Ishikawa (cell line): ENCODE measurements at regions not wholly inside any gene's neighbourhood (a gene's known extent, or its start where the extent isn't known, plus 50 kb on each side); places are given as distances from the start of the nearest gene placed in this dataset.

Experiments used
- CEBPB ChIP-seq: IDR thresholded peaks from 2 replicates; pipeline ENCODE4 v1.6.1; 2012
- CREB1 ChIP-seq: IDR thresholded peaks from 2 replicates; pipeline ENCODE4 v1.6.1; 2012; ENCODE audit warnings: low read depth
- EGR1 ChIP-seq: IDR thresholded peaks from 2 replicates; pipeline ENCODE4 v1.6.1; 2012
- EP300 ChIP-seq: IDR thresholded peaks from 2 replicates; pipeline ENCODE4 v1.6.1; 2012; ENCODE audit warnings: borderline replicate concordance
- FOXM1 ChIP-seq: IDR thresholded peaks from 2 replicates; pipeline ENCODE4 v1.6.1; 2012; ENCODE audit warnings: low read depth, borderline replicate concordance
- MAX ChIP-seq: IDR thresholded peaks from 2 replicates; pipeline ENCODE4 v1.6.1; 2012
- NFIC ChIP-seq: IDR thresholded peaks from 2 replicates; pipeline ENCODE4 v1.6.1; 2012
- RAD21 ChIP-seq: IDR thresholded peaks from 2 replicates; pipeline ENCODE4 v1.6.1; 2012; ENCODE audit warnings: low read depth
- REST ChIP-seq: IDR thresholded peaks from 2 replicates; pipeline ENCODE4 v1.6.1; 2012; ENCODE audit warnings: low read depth, mild to moderate bottlenecking
- TAF1 ChIP-seq: IDR thresholded peaks from 2 replicates; pipeline ENCODE4 v1.6.1; 2012; ENCODE audit warnings: low read depth, mild to moderate bottlenecking
- TCF12 ChIP-seq: IDR thresholded peaks from 2 replicates; pipeline ENCODE4 v1.6.1; 2012; ENCODE audit warnings: low read depth
- TEAD4 ChIP-seq: IDR thresholded peaks from 2 replicates; pipeline ENCODE4 v1.6.1; 2012
- USF1 ChIP-seq: IDR thresholded peaks from 2 replicates; pipeline ENCODE4 v1.6.1; 2012
- YY1 ChIP-seq: IDR thresholded peaks from 2 replicates; pipeline ENCODE4 v1.6.1; 2012; ENCODE audit warnings: low read depth
- ZBTB7A ChIP-seq: IDR thresholded peaks from 2 replicates; pipeline ENCODE4 v1.6.1; 2012; ENCODE audit warnings: low read depth

- TF ChIP-seq TAF1 (no peak), RAD21 (no peak), TEAD4 (no peak), ZBTB7A (no peak), TCF12 (no peak), CEBPB (no peak), EP300 (no peak), CREB1 (no peak), EGR1 (no peak)
Measured at GRCh38 chr20:10978019-10978702, 304.4 kb upstream of the JAG1 start.

GRCh38 chr20:10978713-10979112 is 304.9 kb upstream of the JAG1 start:
- TF ChIP-seq NFIC (no peak), CREB1 (no peak), FOXM1 (no peak), YY1 (no peak), EGR1 (no peak), RAD21 (no peak), MAX (no peak), ZBTB7A (no peak), TAF1 (no peak), TCF12 (no peak), TEAD4 (no peak), REST (no peak), USF1 (no peak), EP300 (no peak), CEBPB (no peak)

GRCh38 chr20:10982692-10983091 is 308.9 kb upstream of the JAG1 start:
- peak; percentile 70 for TF ChIP-seq TEAD4
- TF ChIP-seq TAF1 = no peak

- TF ChIP-seq NFIC (no peak), MAX (no peak), TEAD4 (no peak), YY1 (no peak), USF1 (no peak), TCF12 (no peak), EGR1 (no peak), REST (no peak)
Measured at GRCh38 chr20:10984294-10984693, 310.5 kb upstream of the JAG1 start.

GRCh38 chr20:10984913-10985312 is 311.1 kb upstream of the JAG1 start:
- TF ChIP-seq EGR1 (no peak), USF1 (no peak), REST (no peak), TAF1 (no peak), CREB1 (no peak)
